Epithelial cell of proximal tubule (primary cell): ENCODE measurements at regions not wholly inside any gene's neighbourhood (a gene's known extent, or its start where the extent isn't known, plus 50 kb on each side); places are given as distances from the start of the nearest gene placed in this dataset.

Source experiments
- DNase-seq: peaks from one replicate; pipeline ENCODE4 v3.0.0-alpha.2; 2011; ENCODE audit warnings: low read depth
- H3K4me3 ChIP-seq: 2 replicates; pipeline ENCODE4 v1.5.1; 2011; ENCODE audit warnings: low read depth, mild to moderate bottlenecking, low read length
- TF ChIP-seq, protein P1 (sequence below): conservative IDR thresholded peaks from 2 replicates; pipeline ENCODE4 v1.5.1; 2012; ENCODE audit warnings: low read depth, mild to moderate bottlenecking, low read length

DNA sequence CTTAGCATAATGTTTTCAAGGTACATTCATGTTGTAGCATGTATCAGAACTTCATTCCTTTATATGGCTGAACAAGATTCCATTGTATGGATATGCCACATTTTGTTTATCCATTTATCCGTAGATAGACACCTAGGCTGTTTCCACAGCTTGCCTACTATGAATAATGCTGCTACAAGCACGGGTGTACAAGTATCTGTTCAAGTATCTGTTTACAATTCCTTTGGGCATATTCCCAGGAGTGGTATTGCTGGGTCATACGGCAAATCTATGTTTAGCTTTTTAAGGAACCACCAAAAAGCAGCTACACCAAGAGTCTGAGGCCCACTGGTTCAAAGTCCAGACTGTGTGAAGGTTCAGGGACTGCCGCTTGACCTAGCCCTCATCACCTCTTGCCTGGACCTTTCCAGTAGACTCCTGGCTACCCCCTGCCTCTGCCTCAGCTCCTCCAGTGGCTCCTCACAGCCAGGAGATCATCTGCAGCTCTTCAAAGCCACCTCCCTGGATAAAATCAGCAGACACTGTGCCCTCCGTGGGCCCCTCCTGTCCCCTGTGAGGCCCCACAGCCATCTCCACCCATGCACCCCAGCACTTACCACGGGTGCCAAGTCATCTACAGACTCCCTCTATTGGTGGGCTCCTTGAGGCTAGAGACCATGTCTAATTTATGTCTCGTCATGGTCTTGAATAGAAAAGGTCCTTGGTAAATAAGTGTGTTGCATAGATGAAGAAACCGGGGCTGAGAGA lies 160.3 kb downstream of the MN1 start:
- no peak for DNase-seq
- H3K4me3 ChIP-seq: no peak overlapping the region
- TF ChIP-seq, protein P1, sequence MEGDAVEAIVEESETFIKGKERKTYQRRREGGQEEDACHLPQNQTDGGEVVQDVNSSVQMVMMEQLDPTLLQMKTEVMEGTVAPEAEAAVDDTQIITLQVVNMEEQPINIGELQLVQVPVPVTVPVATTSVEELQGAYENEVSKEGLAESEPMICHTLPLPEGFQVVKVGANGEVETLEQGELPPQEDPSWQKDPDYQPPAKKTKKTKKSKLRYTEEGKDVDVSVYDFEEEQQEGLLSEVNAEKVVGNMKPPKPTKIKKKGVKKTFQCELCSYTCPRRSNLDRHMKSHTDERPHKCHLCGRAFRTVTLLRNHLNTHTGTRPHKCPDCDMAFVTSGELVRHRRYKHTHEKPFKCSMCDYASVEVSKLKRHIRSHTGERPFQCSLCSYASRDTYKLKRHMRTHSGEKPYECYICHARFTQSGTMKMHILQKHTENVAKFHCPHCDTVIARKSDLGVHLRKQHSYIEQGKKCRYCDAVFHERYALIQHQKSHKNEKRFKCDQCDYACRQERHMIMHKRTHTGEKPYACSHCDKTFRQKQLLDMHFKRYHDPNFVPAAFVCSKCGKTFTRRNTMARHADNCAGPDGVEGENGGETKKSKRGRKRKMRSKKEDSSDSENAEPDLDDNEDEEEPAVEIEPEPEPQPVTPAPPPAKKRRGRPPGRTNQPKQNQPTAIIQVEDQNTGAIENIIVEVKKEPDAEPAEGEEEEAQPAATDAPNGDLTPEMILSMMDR: no peak

DNA sequence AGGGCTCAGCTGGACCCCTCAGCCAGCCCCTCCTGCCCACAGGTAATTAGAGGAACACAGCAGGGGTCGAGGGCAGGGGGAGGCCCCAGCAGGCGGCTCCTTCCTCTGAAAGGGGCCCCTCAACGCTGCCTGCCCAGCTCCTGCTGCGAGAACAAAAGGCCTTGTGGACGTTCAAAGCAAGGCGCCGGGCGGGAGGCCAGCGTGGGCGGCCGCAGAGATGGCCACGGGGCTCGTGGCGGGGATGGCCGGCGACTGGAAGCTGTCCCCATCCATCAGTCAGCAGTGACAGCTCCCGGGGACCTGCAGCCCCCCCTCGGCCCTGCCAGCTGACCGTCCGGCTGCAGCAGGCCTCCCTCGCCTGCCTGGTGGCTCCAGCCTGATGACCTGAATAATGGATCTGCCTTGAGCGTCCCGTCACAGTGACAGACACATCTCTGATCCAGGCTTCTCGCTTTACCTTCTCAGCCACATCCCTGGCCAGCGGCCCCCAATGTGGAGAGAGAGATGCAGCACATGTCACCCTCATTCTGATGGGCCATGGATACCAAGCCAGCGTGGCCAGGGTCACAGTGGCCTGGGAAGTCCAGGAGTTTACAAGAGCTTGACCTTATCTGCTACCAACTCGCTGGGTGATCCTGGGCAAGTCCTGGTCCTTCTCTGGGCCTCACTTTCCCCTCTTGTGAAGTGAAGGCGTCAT lies 159.3 kb downstream of the MN1 start:
- no peak for DNase-seq
- TF ChIP-seq, protein P1: no peak
- H3K4me3 ChIP-seq: no peak overlapping the region

DNA sequence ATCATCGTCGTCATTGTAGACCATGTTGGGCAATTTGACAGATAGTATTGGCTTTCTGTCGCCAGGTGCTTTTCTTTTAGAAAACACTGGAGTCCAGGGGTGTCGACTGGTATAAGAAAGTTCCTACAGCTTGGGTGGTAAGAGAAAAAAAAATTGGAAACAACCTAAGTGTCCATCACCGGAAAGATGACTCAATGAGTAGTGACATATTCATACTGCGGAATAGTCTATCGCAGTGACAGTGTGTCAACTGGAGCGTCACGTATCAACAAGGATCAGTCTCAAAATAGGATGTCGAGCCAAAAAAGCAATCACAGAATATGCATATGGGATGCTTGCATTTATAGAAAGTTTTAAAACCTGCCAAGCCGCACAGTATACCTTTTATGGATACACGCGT lies 157.6 kb downstream of the MN1 start:
- DNase-seq: no peak
- no peak overlapping the region for H3K4me3 ChIP-seq
- TF ChIP-seq, protein P1: no peak

DNA sequence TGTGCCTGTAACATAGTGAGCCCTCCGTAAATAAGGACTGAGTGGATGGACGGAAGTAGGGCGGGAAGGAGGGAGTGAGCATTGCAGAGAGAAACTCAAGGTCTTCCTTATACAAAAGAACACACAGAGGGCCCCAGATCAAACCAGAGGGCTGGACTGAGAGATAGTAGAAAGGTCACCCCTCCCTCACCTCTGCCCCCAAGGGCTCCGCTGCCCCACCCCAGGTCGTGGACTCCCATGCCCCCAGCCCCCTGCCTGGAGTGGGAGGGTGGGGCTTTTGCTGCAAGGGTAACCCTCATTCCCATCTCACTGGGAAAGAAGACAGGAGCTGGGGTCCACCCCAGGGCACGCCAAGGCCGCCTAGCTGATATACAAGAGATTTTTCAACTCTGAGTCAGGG lies 157.0 kb downstream of the MN1 start:
- TF ChIP-seq, protein P1: no peak
- no peak for DNase-seq
- H3K4me3 ChIP-seq: no peak overlapping the region

DNA sequence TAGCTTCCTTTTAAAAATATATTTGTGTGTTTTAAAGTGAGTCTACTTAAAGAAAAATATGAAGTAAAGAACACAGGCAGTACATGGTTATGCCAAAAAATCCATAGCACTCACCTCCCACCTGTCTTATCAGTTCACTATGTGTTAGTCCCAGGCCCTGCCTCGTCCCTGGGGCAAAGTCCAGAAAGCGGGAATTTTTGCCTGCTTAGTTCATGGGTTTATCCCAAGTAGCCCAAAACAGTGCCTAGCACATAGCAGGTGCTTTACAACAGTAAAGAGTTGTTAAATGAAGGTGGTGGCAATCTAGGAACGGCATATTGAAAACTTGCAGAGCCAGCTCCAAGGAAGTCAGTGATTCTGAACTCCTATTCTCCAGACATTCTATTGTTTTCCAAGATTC lies 154.0 kb downstream of the MN1 start:
- TF ChIP-seq, protein P1: no peak
- no peak overlapping the region for H3K4me3 ChIP-seq
- DNase-seq: no peak

DNA sequence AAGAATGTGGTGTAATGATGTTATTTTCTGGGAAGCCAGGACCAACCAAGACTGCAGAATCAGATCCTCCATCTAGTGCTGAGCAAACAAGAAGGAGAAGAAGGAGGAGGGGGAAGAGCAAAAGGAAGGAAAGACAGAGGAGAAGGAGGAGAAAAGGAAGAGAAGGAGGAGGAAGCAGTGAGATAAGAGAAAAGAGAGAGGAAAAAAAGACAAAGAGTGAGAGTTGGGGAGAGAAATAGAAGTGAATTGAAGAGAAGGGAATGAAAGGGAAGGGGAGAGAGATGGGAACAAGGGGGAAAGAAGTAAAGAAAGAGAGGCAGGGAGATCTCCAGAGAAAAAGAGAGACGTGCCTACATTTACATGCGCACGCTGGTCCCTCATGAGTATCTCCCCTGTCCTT lies 153.5 kb downstream of the MN1 start:
- no peak overlapping the region for H3K4me3 ChIP-seq
- TF ChIP-seq, protein P1: no peak
- DNase-seq: no peak
